ENCODE measurements at regions not wholly inside any gene's neighbourhood (a gene's known extent, or its start where the extent isn't known, plus 50 kb on each side); places are given as distances from the start of the nearest gene placed in this dataset.

DNA sequence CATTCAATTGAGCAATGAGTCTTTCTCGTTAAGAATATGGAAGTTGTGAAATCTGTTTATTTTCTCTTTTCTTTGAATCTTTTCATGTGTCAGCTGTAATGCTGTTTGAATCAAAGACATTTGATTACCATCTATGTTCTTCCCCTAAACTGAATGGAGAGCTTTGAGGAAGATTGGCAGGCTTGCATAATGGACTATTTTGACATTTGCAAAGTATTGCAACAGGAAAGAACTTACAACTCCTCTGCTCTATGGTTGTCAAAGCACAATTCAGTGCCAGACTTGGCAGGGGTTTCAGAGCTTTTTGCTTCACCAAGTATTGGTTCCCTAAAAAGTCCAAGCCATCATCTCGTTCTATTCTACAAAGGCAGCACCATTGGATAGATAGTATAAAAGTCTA, 549.0 kb upstream of the NUDT12 start:
- H3K4me3 ChIP-seq = no peak overlapping the region
- intact Hi-C loops (cut with DNase I; ENCODE audit: low total_unique reads) = no loop called here
- no peaks in the 10 kb centered on the region for H3K27me3 ChIP-seq
- no peaks in the 10 kb centered on the region for H3K36me3 ChIP-seq
- no peak for DNase-seq
- TF ChIP-seq POLR2A (IDR thresholded peaks at IDR 0.05) = no peak
- no peak for TF ChIP-seq EP300 (IDR thresholded peaks at IDR 0.05)
- TF ChIP-seq POLR2AphosphoS5 (IDR thresholded peaks at IDR 0.05) = no peak
- no peak for TF ChIP-seq CTCF (IDR thresholded peaks at IDR 0.05)
- no peaks in the 10 kb centered on the region for H3K4me1 ChIP-seq
- no peak overlapping the region for H3K27ac ChIP-seq
- 54 to 80% (median 73%) methylated on average over 2 of the region's 2 CpGs for WGBS, 5 donors
- H3K9me3 ChIP-seq = peaks cover 0 to 4% (median 0%) of the 10 kb centered on the region in 4 donors

DNA sequence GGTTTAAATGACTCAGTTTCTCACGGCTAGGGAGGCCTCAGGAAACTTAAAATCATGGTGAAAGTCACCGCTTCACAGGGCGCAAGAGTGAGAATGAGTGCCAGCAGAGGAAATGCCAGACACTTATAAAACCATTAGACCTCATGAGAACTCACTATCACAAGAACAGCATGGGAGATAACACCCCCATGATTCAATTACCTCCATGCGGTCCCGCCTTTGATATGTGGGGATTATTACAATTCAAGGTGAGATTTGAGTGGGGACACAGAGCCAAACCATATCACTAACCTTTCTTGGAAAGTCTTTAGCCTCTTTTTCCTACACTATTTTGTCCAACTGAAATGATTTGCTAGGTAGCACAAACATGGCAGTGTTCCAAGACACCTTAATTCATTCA, 533.9 kb upstream of the NUDT12 start:
- Histone ChIP-seq H3K27ac (no peak overlapping the region), H3K36me3 (no peaks in the 10 kb centered on the region), H3K4me3 (no peak overlapping the region), H3K4me1 (no peaks in the 10 kb centered on the region), H3K9me3 (peaks cover 0 to 5% (median 0%) of the 10 kb centered on the region in 4 donors), H3K27me3 (no peaks in the 10 kb centered on the region)
- no peak for TF ChIP-seq CTCF (IDR thresholded peaks at IDR 0.05)
- no peak for TF ChIP-seq POLR2A (IDR thresholded peaks at IDR 0.05)
- no peak for TF ChIP-seq EP300 (IDR thresholded peaks at IDR 0.05)
- TF ChIP-seq POLR2AphosphoS5 (IDR thresholded peaks at IDR 0.05) = no peak
- no peak for DNase-seq
- 83 to 92% (median 89%) methylated on average over 5 of the region's 5 CpGs for WGBS, 5 donors
- intact Hi-C loops (cut with DNase I; ENCODE audit: low total_unique reads) = no loop called here

GRCh38 chr5:104095527-104095926, 532.9 kb upstream of the NUDT12 start:
- Histone ChIP-seq H3K27ac (no peak overlapping the region), H3K9me3 (peaks cover 0 to 5% (median 0%) of the 10 kb centered on the region in 4 donors), H3K36me3 (no peaks in the 10 kb centered on the region), H3K4me3 (no peak overlapping the region), H3K27me3 (no peaks in the 10 kb centered on the region), H3K4me1 (no peaks in the 10 kb centered on the region)
- TF ChIP-seq POLR2A (IDR thresholded peaks at IDR 0.05) = no peak
- no peak for TF ChIP-seq POLR2AphosphoS5 (IDR thresholded peaks at IDR 0.05)
- TF ChIP-seq CTCF (IDR thresholded peaks at IDR 0.05) = no peak
- TF ChIP-seq EP300 (IDR thresholded peaks at IDR 0.05) = no peak
- intact Hi-C loops (cut with DNase I; ENCODE audit: low total_unique reads) = no loop called here
- no peak for DNase-seq
- WGBS, 5 donors = 40 to 61% (median 56%) methylated on average over 2 of the region's 2 CpGs

GRCh38 chr5:104088876-104089778, 526.5 kb upstream of the NUDT12 start:
- no peak for DNase-seq
- intact Hi-C loops (cut with DNase I; ENCODE audit: low total_unique reads) = no loop called here

More at GRCh38 chr5:104088876-104089778, 526.5 kb upstream of the NUDT12 start:
- H3K27me3 ChIP-seq = no peaks in the 10 kb centered on the region
- no peak overlapping the region for H3K4me3 ChIP-seq
- no peak for TF ChIP-seq CTCF (IDR thresholded peaks at IDR 0.05)
- no peak for TF ChIP-seq EP300 (IDR thresholded peaks at IDR 0.05)
- TF ChIP-seq POLR2A (IDR thresholded peaks at IDR 0.05) = no peak
- no peak for TF ChIP-seq POLR2AphosphoS5 (IDR thresholded peaks at IDR 0.05)
- no peaks in the 10 kb centered on the region for H3K36me3 ChIP-seq
- peaks cover 0 to 11% (median 0%) of the 10 kb centered on the region in 4 donors for H3K9me3 ChIP-seq
- 74 to 88% (median 83%) methylated on average over 10 of the region's 10 CpGs for WGBS, 5 donors
- H3K27ac ChIP-seq = no peak overlapping the region
- H3K4me1 ChIP-seq = no peaks in the 10 kb centered on the region

All from stomach (tissue), 8 donors.